HG03460 (cell line): ENCODE measurements at regions not wholly inside any gene's neighbourhood (a gene's known extent, or its start where the extent isn't known, plus 50 kb on each side); places are given as distances from the start of the nearest gene placed in this dataset.

Source experiments
- ATAC-seq: cut with Tn5 transposase; IDR thresholded peaks from one replicate; pipeline ENCODE4 v1.9.1; 2021; ENCODE audit not compliant: unreplicated experiment

- ATAC-seq = no peak
These were observed 155.7 kb upstream of the CDYL start for GRCh38 chr6:4620284-4621151.

DNA sequence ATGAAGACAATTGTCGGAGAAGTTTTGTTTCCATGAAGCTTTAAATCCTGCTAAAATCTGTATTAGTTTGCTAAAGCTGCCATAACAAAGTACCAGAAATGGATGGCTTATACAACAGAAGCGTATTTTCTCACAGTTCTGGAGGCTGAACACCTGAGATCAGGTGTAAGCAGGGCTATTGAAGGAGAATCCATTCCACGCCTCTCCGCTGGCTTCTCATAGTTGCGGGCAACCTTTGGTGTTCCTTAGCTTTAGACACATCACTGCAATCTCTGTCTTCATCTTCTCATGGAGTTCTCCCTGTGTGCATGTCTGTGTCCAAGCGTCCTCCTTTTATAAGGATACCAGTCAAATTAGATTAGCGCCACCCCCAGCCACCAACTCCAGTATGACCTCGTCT is 159.9 kb upstream of the CDYL start:
- ATAC-seq = no peak

DNA sequence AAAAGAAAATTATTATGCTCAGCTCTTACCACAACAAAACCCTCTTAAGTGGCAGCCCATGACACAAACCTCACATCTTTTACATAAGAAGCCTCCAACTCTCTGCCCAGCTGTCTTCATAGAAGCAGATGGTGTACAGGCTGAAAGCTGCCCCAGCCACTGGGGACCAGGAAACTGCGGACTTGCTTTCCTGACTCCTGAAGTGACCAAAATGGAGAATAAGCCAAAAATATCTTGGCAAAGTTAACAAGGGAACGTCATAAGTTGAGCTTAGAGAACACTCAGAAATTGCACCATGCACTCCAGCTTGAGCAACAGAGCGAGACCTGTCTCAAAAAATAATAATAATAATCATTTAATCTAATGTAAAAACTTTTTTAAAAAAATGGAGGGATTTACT is 160.3 kb upstream of the CDYL start:
- ATAC-seq = no peak

DNA sequence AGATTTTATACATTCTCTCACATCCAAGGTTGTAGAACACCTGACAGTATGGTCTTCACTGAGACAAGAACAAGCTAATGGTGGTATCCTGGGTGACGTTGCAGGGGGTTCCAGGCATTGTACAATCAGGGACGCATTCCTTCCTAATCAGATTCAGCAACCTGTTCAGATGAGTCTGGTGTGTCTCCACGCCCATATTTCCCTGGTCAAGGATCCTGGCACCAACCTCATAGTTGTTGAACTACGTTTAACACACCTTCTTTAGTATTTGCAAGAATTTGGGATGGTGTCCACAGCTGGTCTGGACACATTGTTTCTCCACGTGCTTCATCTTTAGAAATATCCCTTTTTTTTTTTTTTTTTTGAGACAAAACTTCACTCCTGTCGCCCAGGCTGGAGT is 161.0 kb upstream of the CDYL start:
- no peak for ATAC-seq

- no peak for ATAC-seq
These were observed 161.6 kb upstream of the CDYL start for GRCh38 chr6:4614637-4615036.

- ATAC-seq = no peak
These were observed 162.4 kb upstream of the CDYL start for GRCh38 chr6:4613795-4614194.

- no peak for ATAC-seq
These were observed 162.8 kb upstream of the CDYL start for GRCh38 chr6:4613381-4613780.

- ATAC-seq = no peak
These were observed 163.5 kb upstream of the CDYL start for GRCh38 chr6:4612636-4613171.

DNA sequence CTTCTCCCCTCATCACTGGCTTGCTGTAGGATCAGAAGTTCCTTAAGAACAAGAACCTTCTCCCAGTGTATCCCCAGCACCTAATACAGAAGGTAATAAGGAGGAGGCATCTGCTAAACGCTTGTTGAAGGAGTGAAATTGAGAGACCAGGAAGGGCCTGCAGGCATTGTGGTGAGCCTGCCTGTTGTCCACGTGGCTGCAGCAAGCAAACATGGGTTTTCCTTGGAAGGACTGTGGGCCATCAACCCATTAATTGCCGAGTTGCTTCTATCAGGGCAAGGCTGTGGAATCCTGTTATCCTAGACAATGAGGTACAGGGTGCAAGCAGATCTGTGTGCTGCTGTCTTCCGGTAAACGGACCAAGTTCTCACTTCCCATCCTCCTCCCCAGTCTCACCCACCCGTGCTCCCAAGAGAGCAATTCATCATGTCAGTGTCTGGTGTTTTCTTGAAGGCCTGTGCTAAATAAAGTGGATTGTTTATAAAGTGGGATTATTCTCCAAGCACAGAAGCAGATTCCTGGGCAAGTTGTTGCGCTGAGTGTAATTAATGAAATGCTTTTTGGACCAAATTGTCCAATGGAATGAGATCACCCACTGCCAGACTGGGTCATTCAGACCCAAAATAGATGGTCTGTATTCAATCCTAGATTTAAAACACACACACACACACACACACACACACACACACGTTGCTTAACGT is 164.6 kb upstream of the CDYL start:
- no peak for ATAC-seq

DNA sequence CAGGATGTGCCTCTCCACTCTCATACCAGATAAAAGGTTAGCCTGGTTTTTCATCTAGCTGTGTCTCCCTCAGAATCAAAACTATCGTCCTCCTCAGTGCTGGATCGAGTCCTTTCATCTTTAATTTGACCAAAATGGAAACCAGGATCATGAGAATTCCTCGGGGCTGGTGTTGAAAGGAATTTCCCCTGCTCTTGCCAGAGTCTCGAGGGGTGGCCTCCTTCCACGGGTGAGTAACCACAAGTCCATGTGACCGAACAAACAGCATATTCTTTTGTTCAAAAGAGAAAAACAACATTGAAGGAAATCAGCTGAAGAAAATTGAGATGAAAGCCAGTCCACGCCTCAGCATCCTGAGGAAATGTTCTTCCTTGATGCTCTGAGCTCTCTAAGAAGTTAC is 165.9 kb upstream of the CDYL start:
- ATAC-seq = no peak

- ATAC-seq = no peak
These were observed 167.7 kb upstream of the CDYL start for GRCh38 chr6:4608361-4609115.

DNA sequence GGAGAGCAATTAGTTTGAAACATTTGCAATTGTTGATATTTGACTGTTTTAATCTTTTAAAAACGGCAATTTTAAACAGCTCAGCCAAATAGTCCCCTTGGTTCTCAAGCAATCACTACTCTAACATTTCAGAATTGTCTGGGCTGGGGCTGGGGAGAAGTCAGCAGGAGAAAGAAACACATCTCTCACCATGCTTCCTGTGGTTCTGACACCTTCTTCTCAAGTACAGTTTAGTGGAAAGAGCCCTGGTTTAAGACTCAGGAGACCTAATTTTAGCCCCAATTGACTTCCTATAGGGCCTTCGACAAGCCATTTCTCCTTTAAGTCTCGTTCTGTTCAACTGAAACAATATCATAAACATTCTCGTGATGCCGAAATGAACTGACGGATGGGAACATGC is 168.4 kb upstream of the CDYL start:
- no peak for ATAC-seq

GRCh38 chr6:4606821-4607704 is 169.1 kb upstream of the CDYL start:
- no peak for ATAC-seq

GRCh38 chr6:4606016-4606415 is 170.2 kb upstream of the CDYL start:
- no peak for ATAC-seq

- no peak for ATAC-seq
These were observed 172.3 kb upstream of the CDYL start for GRCh38 chr6:4603856-4604369.

DNA sequence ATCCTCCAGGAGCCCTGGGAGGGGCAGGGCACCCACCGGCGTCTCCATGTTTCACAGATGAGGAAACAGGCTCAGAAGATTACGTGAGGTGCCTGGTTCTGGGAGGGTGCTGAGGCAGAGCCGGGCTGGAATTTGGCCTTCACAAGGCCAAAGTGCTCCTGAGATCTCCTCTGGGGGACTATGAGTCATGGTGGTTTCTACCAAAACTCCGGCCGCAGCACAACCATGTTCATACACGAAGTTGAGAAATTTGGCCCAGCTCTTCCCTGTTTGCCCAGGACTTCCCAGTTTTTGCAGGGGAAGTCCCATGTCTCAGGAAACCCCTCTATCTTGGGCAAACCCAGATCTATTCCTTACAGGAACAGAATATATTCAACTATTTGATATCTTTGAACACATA is 172.9 kb upstream of the CDYL start:
- ATAC-seq = no peak

DNA sequence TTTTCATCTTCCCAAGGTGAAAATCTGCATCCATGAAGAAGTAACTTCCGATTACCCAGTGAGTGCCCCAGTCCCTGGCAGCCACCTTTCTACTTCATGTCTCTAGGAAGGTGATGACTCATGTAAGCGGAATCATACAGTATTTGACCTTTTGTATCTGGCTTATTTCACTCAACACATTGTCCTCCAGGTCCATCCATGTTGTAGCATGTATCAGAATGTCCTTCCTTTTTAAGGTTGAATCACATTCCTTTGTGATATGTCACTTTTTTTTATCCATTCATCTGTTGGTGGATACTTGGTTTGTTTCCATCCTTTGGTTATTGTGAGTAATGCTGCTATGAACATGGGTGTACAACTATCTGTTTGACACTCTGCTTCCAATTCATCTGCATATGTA is 176.3 kb upstream of the CDYL start:
- ATAC-seq = no peak

GRCh38 chr6:4598384-4598995 is 177.7 kb upstream of the CDYL start:
- ATAC-seq = no peak

GRCh38 chr6:4593951-4594350 is 182.3 kb upstream of the CDYL start:
- no peak for ATAC-seq

GRCh38 chr6:4592026-4592425 is 184.2 kb upstream of the CDYL start:
- no peak for ATAC-seq
